ENCODE measurements at regions not wholly inside any gene's neighbourhood (a gene's known extent, or its start where the extent isn't known, plus 50 kb on each side); places are given as distances from the start of the nearest gene placed in this dataset.

DNA sequence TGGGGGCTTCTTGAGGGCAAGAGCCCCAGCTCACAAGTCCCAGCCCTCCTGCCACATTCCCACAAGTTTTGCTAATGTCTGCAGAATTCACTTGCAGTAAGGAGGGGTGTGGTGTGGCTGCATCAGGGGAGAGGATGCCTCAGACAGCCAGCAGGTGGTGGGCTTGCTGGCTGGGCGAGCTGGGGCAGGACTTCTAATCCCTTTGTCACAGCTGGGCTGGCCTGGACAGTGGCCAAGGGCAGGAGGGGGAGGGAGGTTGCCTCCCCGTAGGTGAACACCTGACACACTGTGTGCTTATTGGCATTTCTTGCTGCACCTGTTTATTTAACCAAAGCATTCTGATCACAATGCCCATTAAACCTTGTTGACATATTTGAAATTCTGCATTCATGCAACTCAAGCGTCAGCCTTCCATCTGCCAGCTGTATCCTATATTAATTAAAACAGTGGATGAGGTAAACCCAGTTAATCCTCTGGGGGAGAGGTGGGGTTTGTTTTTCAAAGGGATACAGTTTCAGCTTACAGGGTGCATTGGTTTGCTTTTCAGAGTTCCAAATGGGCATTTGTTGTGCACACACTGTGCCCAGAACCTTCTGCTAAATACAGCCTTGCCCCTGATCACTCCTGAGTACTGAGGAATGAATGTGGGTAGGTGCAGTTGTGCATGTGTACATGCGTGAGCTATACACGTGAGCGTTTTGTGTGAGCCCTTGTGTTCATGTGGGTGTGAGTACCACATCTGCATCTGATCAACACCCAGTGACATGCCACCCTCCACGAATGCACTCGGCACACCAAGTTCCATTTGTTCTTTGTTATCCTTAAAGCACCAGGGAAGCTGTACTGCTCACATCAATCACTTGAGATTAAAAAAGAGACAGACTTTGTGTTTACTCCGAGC, 268.7 kb downstream of the XXYLT1 start (continued):
- TF ChIP-seq AKNA (CRISPR knock-in tag; IDR thresholded peaks at IDR 0.05; ENCODE audit: borderline replicate concordance): no peak
- TF ChIP-seq, protein P1, sequence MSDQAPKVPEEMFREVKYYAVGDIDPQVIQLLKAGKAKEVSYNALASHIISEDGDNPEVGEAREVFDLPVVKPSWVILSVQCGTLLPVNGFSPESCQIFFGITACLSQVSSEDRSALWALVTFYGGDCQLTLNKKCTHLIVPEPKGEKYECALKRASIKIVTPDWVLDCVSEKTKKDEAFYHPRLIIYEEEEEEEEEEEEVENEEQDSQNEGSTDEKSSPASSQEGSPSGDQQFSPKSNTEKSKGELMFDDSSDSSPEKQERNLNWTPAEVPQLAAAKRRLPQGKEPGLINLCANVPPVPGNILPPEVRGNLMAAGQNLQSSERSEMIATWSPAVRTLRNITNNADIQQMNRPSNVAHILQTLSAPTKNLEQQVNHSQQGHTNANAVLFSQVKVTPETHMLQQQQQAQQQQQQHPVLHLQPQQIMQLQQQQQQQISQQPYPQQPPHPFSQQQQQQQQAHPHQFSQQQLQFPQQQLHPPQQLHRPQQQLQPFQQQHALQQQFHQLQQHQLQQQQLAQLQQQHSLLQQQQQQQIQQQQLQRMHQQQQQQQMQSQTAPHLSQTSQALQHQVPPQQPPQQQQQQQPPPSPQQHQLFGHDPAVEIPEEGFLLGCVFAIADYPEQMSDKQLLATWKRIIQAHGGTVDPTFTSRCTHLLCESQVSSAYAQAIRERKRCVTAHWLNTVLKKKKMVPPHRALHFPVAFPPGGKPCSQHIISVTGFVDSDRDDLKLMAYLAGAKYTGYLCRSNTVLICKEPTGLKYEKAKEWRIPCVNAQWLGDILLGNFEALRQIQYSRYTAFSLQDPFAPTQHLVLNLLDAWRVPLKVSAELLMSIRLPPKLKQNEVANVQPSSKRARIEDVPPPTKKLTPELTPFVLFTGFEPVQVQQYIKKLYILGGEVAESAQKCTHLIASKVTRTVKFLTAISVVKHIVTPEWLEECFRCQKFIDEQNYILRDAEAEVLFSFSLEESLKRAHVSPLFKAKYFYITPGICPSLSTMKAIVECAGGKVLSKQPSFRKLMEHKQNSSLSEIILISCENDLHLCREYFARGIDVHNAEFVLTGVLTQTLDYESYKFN (CRISPR knock-in tag; conservative IDR thresholded peaks at IDR 0.05): 0 out of 2 replicates have a peak, but pooled peaks have one; percentile 27
- TF ChIP-seq ZNF382 (CRISPR knock-in tag; IDR thresholded peaks at IDR 0.05; ENCODE audit: borderline replicate concordance): no peak
- TF ChIP-seq NR2F6 (IDR thresholded peaks at IDR 0.05): no peak
- peak; percentile 71 for TF ChIP-seq NR2F6 (CRISPR knock-in tag; IDR thresholded peaks at IDR 0.05)
- no peak for TF ChIP-seq KLF11 (CRISPR knock-in tag; IDR thresholded peaks at IDR 0.05)
- TF ChIP-seq BRD4 (CRISPR knock-in tag; IDR thresholded peaks at IDR 0.05): no peak
- no peak for TF ChIP-seq THYN1 (CRISPR knock-in tag; IDR thresholded peaks at IDR 0.05; ENCODE audit: borderline replicate concordance, low read depth)
- TF ChIP-seq SIN3A (IDR thresholded peaks at IDR 0.05; ENCODE audit: borderline replicate concordance, low read depth, low read length): no peak
- peak; percentile 66 for TF ChIP-seq SMC3 (IDR thresholded peaks at IDR 0.05; ENCODE audit: low read length)
- TF ChIP-seq SRY (CRISPR knock-in tag; IDR thresholded peaks at IDR 0.05): no peak
- TF ChIP-seq, protein P2, sequence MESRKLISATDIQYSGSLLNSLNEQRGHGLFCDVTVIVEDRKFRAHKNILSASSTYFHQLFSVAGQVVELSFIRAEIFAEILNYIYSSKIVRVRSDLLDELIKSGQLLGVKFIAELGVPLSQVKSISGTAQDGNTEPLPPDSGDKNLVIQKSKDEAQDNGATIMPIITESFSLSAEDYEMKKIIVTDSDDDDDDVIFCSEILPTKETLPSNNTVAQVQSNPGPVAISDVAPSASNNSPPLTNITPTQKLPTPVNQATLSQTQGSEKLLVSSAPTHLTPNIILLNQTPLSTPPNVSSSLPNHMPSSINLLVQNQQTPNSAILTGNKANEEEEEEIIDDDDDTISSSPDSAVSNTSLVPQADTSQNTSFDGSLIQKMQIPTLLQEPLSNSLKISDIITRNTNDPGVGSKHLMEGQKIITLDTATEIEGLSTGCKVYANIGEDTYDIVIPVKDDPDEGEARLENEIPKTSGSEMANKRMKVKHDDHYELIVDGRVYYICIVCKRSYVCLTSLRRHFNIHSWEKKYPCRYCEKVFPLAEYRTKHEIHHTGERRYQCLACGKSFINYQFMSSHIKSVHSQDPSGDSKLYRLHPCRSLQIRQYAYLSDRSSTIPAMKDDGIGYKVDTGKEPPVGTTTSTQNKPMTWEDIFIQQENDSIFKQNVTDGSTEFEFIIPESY (CRISPR knock-in tag; IDR thresholded peaks at IDR 0.05): 0 out of 2 replicates have a peak, but pooled peaks have one; percentile 66
- peak; percentile 50 for TF ChIP-seq FOXA3 (CRISPR knock-in tag; IDR thresholded peaks at IDR 0.05)
- TF ChIP-seq ZSCAN25 (CRISPR knock-in tag; IDR thresholded peaks at IDR 0.05): peak; percentile 93
- no peak for TF ChIP-seq CENPT (CRISPR knock-in tag; IDR thresholded peaks at IDR 0.05; ENCODE audit: low read depth)
- TF ChIP-seq, protein P3, sequence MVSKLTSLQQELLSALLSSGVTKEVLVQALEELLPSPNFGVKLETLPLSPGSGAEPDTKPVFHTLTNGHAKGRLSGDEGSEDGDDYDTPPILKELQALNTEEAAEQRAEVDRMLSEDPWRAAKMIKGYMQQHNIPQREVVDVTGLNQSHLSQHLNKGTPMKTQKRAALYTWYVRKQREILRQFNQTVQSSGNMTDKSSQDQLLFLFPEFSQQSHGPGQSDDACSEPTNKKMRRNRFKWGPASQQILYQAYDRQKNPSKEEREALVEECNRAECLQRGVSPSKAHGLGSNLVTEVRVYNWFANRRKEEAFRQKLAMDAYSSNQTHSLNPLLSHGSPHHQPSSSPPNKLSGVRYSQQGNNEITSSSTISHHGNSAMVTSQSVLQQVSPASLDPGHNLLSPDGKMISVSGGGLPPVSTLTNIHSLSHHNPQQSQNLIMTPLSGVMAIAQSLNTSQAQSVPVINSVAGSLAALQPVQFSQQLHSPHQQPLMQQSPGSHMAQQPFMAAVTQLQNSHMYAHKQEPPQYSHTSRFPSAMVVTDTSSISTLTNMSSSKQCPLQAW (CRISPR knock-in tag; IDR thresholded peaks at IDR 0.05): peak; percentile 79
